ENCODE measurements at regions not wholly inside any gene's neighbourhood (a gene's known extent, or its start where the extent isn't known, plus 50 kb on each side); places are given as distances from the start of the nearest gene placed in this dataset.

DNA sequence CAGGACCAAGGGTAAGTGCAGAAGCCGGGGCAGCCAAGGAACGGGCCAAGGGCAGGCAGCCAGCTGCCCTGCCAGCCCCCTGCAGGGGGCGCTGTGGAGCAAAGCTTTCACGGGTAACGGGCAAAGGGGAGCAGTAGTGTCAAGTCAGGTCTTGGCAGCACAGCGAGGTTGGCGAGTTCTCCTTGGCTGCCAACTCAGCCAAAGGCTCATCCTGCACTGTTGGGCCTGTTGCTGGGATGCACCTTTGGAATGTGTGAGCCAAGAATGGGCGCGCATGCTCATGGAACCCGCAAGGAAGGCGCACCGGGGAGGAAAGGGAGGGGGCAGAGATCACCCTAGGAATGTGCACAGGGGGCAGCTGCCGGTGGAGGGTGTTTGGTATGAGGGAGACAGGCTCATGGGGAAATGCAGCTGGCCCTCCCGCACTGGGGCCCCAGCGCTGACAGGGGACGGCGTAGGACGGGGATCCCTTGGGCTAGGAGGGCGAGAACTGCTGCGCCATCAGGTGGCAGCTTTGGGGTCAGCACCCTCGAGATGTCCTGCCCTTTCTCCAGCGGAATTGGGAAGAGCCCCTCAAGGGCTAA lies 138.0 kb downstream of the ASCL4 start:
- Histone ChIP-seq H3K27ac (ENCODE audit: low read depth) (no peak overlapping the region), H3K36me3 (ENCODE audit: insufficient read depth) (no peaks in the 10 kb centered on the region), H3K4me1 (ENCODE audit: insufficient read depth) (no peaks in the 10 kb centered on the region), H3K4me3 (ENCODE audit: low read depth, low read length) (no peak overlapping the region)
- no peak for DNase-seq (ENCODE audit: extremely low spot score)
- 4% methylated on average over 22 of the region's 22 CpGs for WGBS

DNA sequence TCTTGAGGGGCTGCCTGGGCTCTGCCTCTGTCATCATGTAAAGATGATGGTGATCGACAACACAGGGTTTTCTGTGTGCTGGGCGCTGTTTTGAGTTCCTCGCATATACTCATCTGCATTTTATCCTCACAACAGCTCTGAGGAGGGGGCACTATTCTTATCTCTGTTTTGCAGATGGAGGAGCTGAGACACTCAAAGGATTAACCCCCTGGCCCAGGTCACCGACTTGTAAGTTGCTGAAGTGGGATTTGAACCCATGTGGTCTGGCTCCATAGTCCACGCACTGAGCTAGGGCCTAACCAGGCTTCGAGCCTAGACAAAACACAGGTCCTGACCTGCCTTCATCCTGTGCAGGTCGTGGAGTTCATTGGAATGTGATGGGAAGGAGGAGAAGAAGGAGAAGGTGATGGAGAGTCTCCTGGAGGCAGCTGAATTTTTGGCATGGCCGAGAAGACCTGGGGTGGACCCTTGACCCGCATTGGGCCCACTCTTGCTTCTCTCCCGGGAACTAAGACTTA lies 140.0 kb downstream of the ASCL4 start:
- DNase-seq (ENCODE audit: extremely low spot score) = no peak
- 47% methylated on average over 10 of the region's 10 CpGs for WGBS

DNA sequence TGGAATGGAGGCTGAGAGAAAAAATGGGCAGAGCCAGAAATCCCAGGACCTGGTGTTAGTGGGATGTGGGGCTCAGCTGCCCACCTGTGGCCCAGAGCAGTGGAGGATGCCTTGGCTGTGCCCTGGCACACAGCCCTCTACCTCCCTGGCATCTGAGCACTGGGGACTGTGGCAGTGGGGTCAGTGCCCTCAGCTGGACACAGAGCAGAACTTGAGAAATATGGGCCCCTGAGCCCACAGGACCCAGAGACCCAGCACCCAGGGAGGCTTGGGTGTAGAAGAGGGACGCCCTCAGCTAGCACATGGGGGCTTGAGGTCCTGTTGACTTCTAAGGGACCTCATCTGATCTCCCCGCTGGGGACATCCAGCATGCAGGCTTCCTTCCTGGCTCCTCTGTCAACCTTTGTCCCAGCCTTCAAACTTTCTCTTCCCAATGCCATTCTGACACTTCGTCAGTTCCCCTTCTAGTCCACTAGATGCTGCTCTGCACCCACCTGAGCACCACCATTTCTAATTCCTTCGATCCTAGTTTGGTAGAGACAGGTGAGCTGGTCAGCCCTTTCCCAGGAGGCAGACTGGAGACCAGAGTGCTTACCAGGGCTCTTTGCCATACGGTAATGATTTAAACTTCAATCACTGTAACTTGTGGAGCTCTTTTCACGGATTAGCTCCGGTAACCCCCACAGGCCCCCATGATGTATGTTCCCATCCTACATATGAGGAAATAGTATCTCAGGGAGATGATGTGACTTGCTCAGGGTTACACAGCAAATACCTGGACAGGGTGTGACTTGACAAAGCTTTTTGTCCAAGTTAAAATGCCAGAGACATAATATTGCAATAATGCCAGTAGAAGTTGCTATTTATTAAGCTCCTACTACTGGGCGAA lies 143.7 kb downstream of the ASCL4 start:
- no peak overlapping the region for H3K4me3 ChIP-seq (ENCODE audit: low read depth, low read length)
- WGBS = 19% methylated on average over 8 of the region's 8 CpGs
- DNase-seq (ENCODE audit: extremely low spot score) = no peak

More for the DNA sequence above, 140.0 kb downstream of the ASCL4 start:
- Histone ChIP-seq H3K4me1 (ENCODE audit: insufficient read depth) (no peaks in the 10 kb centered on the region), H3K4me3 (ENCODE audit: low read depth, low read length) (no peak overlapping the region), H3K36me3 (ENCODE audit: insufficient read depth) (no peaks in the 10 kb centered on the region), H3K27ac (ENCODE audit: low read depth) (no peak overlapping the region)

DNA sequence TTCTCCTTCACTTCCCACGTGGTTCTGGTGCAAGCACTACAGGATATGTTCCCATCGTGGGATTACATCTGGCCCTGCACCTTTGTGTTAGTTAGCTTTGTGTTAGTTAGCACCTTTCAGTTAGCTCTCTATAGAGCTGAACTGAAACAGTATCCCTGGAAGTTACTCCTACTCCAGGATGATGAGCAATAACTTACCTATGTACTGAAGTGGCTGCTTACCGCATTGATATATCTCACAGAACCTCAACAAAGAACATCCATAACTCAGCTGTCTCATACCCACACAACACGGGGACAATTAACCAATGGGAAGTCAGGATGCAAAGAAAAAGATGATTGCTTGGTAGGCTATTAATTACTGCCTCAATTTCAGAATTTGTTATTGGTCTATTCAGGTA lies 146.6 kb downstream of the ASCL4 start:
- no peak for DNase-seq (ENCODE audit: extremely low spot score)
- no peak overlapping the region for H3K4me3 ChIP-seq (ENCODE audit: low read depth, low read length)
- H3K36me3 ChIP-seq (ENCODE audit: insufficient read depth) = no peaks in the 10 kb centered on the region
- no peak overlapping the region for H3K27ac ChIP-seq (ENCODE audit: low read depth)
- H3K4me1 ChIP-seq (ENCODE audit: insufficient read depth) = no peaks in the 10 kb centered on the region
- 54% methylated on average over 4 of the region's 4 CpGs for WGBS

More for the DNA sequence above, 143.7 kb downstream of the ASCL4 start:
- no peak overlapping the region for H3K27ac ChIP-seq (ENCODE audit: low read depth)
- H3K36me3 ChIP-seq (ENCODE audit: insufficient read depth) = no peaks in the 10 kb centered on the region
- no peaks in the 10 kb centered on the region for H3K4me1 ChIP-seq (ENCODE audit: insufficient read depth)

DNA sequence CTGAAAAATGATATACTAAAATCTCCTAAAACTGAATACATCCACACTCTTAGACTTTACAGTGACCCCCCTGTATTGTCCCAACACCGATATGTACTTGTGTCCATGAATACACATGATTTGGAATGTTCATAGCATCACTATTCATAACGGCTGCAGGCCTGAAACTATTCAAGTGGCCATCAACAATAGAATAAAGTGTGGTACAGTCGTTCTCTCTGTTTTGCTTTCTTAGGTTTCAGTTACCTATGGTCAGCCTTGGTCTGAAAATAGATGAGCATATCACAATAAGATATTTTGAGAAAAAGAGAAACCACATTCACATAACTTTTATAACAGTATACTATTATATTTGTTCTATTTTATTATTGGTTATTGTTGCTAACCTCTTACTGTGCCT lies 150.6 kb downstream of the ASCL4 start:
- Histone ChIP-seq H3K4me1 (ENCODE audit: insufficient read depth) (no peaks in the 10 kb centered on the region), H3K27ac (ENCODE audit: low read depth) (no peak overlapping the region), H3K4me3 (ENCODE audit: low read depth, low read length) (no peak overlapping the region), H3K36me3 (ENCODE audit: insufficient read depth) (no peaks in the 10 kb centered on the region)
- WGBS = 74% methylated on average over 3 of the region's 3 CpGs
- no peak for DNase-seq (ENCODE audit: extremely low spot score)

DNA sequence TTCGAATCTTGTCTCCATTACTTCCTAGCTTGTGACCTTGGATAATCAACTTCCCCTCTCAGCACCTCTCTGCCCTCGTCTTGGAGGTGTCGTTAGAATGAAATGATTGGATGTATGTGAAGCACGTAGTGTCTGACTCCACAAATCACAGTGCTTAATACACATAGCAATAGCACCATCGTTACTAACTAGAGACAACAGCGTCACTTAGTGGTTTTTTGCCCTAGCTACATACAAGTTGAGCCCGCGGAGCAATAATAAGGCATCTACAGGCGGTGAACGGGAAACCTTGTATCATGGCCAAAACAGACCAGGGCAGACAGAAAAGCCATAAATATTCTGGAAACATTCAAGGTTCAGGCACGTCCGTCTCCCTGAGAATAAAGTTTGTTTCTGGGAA lies 154.9 kb downstream of the ASCL4 start:
- WGBS = 34% methylated on average over 12 of the region's 12 CpGs
- H3K36me3 ChIP-seq (ENCODE audit: insufficient read depth) = no peaks in the 10 kb centered on the region
- no peak overlapping the region for H3K27ac ChIP-seq (ENCODE audit: low read depth)
- no peak for DNase-seq (ENCODE audit: extremely low spot score)
- no peaks in the 10 kb centered on the region for H3K4me1 ChIP-seq (ENCODE audit: insufficient read depth)
- no peak overlapping the region for H3K4me3 ChIP-seq (ENCODE audit: low read depth, low read length)

DNA sequence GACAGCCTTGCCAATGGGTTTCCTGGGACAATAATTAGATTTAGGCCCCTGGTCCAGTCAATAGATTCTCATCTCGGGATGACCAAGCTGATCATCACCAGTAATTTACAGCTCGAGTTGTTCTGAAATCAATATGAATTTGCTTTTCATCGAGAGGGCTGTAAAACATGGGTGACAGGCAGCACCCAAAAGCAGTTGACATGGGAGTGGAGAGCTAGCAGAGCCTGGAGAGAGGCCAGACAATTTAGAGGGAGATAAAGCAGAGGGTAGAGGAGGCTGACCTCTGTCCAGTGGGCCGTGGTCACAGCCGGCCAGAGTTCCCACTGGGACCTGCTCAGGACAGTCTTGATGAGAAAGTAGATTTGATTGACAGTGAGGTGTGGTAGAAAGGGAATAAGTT lies 157.3 kb downstream of the ASCL4 start:
- Histone ChIP-seq H3K4me1 (ENCODE audit: insufficient read depth) (no peaks in the 10 kb centered on the region), H3K4me3 (ENCODE audit: low read depth, low read length) (no peak overlapping the region), H3K27ac (ENCODE audit: low read depth) (no peak overlapping the region), H3K36me3 (ENCODE audit: insufficient read depth) (no peaks in the 10 kb centered on the region)
- 58% methylated on average over 5 of the region's 5 CpGs for WGBS
- no peak for DNase-seq (ENCODE audit: extremely low spot score)

DNA sequence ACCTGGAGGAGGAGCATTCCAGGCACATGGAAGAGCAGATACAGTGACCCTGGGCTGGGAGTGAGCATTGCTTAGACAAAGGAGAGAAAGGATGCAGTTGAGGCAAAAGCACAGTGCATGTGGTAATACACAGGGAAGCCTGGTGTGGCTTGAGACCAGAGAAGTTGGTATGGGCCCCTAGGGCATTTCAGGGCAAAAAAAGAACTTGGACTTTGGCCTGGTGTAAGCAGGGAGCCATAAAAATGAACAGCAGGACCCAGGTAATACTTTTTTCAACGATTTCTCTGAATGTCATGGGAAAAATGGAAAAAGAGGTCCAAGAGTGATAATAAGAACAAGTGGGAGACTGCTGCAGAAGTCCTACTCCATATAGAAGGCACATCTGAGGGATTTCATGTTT lies 163.9 kb downstream of the ASCL4 start:
- Histone ChIP-seq H3K36me3 (ENCODE audit: insufficient read depth) (no peaks in the 10 kb centered on the region), H3K4me1 (ENCODE audit: insufficient read depth) (no peaks in the 10 kb centered on the region), H3K27ac (ENCODE audit: low read depth) (no peak overlapping the region), H3K4me3 (ENCODE audit: low read depth, low read length) (no peak overlapping the region)
- no peak for DNase-seq (ENCODE audit: extremely low spot score)
- WGBS = 47% methylated on average over 1 of the region's 1 CpG

DNA sequence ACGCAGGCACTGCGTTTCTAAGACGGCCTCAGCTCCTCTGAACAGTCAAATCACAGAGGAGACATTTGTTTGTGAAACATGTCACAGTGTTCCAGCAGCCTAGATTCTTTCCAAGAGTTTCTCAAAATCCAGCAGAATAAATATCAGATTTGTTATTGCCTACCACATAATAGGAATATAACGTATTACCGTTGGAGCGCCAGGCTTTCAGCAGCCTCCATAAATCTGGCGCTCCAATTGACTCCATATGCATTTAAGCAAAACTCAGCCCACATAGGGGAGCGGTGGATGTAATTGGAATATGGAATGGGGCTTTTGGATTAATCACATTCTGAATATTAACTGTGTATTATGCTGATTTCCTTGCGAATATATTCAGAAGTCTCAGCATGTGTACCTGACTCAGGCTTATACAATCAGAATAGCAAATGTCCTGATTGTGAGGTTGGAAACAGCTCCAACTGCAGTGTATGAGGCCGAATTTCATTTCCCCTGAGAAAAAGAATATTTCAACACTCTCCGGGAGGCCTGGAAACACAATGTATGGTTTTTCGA lies 174.0 kb downstream of the ASCL4 start:
- H3K27ac ChIP-seq (ENCODE audit: low read depth) = no peak overlapping the region
- DNase-seq (ENCODE audit: extremely low spot score) = no peak
- H3K4me3 ChIP-seq (ENCODE audit: low read depth, low read length) = no peak overlapping the region
- H3K36me3 ChIP-seq (ENCODE audit: insufficient read depth) = no peaks in the 10 kb centered on the region
- H3K4me1 ChIP-seq (ENCODE audit: insufficient read depth) = no peaks in the 10 kb centered on the region
- WGBS = 78% methylated on average over 12 of the region's 12 CpGs

DNA sequence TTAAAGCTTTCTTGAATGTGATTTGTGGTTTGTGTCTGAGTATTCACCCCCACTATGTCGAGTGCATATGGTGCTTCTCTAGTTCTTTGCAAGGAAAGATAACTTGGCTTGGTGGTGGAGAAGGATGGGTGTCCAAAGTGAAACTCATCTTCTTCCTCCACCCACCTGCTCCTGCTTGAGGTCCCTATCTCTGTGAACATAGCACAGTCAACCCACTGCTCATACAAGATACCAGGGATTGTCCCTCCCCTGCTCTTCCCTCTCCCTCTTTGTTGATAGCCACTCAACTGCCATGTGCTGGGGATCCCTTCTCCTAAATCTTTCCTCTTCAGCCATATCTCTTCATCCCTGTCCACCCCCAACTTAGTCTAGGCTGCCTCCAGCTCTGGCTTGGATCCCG lies 176.5 kb downstream of the ASCL4 start:
- H3K4me1 ChIP-seq (ENCODE audit: insufficient read depth) = no peaks in the 10 kb centered on the region
- no peaks in the 10 kb centered on the region for H3K36me3 ChIP-seq (ENCODE audit: insufficient read depth)
- WGBS = 79% methylated on average over 2 of the region's 2 CpGs
- DNase-seq (ENCODE audit: extremely low spot score) = no peak
- no peak overlapping the region for H3K27ac ChIP-seq (ENCODE audit: low read depth)
- H3K4me3 ChIP-seq (ENCODE audit: low read depth, low read length) = no peak overlapping the region

DNA sequence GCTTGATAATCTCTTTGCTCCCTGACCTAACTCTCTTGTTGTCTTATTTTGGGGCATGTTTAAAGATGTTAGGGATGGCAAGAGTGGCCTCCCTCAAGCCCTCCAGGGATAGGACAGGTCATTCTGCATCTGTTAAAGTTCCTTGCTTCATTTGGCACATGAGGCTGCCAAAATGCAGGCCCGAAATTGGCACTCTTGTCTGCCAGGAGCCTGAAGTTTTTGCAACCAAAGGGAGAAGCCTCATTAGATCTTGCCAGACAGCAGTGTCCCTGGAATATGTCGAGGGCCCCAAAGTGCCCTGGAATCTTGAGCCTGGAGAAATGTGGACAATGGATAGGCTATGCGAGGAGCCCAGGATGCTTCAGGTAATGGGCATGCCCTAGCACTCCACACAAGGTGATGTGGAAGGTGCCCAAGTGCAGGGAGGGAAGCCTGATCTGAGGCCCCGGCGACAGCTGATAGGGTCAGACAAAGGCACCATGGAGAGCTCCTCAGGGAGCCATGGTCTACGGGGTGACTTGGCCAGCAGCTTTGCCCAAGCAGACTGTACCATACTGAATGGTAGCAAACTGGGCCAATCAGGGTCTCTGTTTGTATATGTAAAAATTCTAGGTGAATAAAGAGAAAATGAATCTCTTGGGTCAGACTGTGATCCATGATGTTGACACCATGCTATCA lies 173.0 kb upstream of the WSCD2 start:
- Histone ChIP-seq H3K27ac (ENCODE audit: low read depth) (no peak overlapping the region), H3K36me3 (ENCODE audit: insufficient read depth) (no peaks in the 10 kb centered on the region), H3K4me3 (ENCODE audit: low read depth, low read length) (no peak overlapping the region), H3K4me1 (ENCODE audit: insufficient read depth) (no peaks in the 10 kb centered on the region)
- 49% methylated on average over 6 of the region's 6 CpGs for WGBS
- no peak for DNase-seq (ENCODE audit: extremely low spot score)

DNA sequence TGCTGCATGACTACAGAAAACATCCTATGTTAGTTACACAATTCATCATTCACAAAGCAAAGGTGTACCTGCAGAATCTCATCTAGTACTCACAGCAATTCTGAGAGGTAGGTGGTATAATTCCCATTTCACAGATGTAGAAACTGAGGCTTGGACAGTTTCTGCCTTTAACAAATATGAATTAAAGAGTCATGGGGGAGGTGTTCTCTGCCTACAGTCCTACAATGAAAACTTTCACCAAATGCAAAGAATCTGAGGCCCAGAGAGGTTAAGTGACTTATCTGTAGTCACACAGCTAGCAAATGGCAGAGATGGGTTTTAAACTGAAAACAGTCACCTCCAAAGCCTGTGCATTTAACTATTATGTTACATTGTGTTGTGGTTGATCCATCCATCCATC lies 171.6 kb upstream of the WSCD2 start:
- H3K4me1 ChIP-seq (ENCODE audit: insufficient read depth) = no peaks in the 10 kb centered on the region
- no peak overlapping the region for H3K27ac ChIP-seq (ENCODE audit: low read depth)
- H3K36me3 ChIP-seq (ENCODE audit: insufficient read depth) = no peaks in the 10 kb centered on the region
- H3K4me3 ChIP-seq (ENCODE audit: low read depth, low read length) = no peak overlapping the region
- no peak for DNase-seq (ENCODE audit: extremely low spot score)

DNA sequence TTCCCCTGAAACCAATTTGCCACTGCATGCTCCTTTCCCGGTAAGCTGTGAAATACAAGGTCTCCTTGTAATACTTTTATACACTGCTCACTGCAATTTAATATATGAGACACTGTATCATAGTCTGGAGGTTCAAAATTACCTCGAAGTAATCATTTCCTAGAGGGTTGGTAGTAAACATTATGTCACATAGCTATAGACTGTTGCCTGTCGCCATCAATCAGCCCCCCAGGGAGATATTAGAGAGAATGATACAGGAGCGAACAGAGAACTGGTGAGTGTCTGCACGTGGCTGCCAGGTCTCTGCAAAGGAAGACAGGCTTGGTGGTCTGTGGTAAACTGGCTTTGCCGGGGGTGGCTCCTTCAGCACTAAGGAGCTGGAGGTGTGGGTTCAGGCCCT lies 165.5 kb upstream of the WSCD2 start:
- DNase-seq (ENCODE audit: extremely low spot score) = no peak
- H3K4me3 ChIP-seq (ENCODE audit: low read depth, low read length) = no peak overlapping the region
- H3K36me3 ChIP-seq (ENCODE audit: insufficient read depth) = no peaks in the 10 kb centered on the region
- no peak overlapping the region for H3K27ac ChIP-seq (ENCODE audit: low read depth)
- 69% methylated on average over 6 of the region's 6 CpGs for WGBS
- H3K4me1 ChIP-seq (ENCODE audit: insufficient read depth) = no peaks in the 10 kb centered on the region
